ENCODE measurements at regions not wholly inside any gene's neighbourhood (a gene's known extent, or its start where the extent isn't known, plus 50 kb on each side); places are given as distances from the start of the nearest gene placed in this dataset.

GRCh38 chr4:117983541-117984365 is 50.5 kb upstream of the NDST3 start:
- Mint-ChIP-seq H3K27ac (no peak overlapping the region), H3K4me3 (no peak overlapping the region), H3K27me3 (no peaks in the 10 kb centered on the region), H3K36me3 (peaks cover 5% of the 10 kb centered on the region), H3K9me3 (peaks cover 33% of the 10 kb centered on the region), H3K4me1 (ENCODE audit: low read depth in 2 of 2) (no peaks in the 10 kb centered on the region)
- DNase-seq (ENCODE audit: low spot score) (no peak), ATAC-seq (no peak)

- H3K27me3 Mint-ChIP-seq, result no peaks in the 10 kb centered on the region
- no peak overlapping the region for H3K27ac Mint-ChIP-seq
- ATAC-seq, result no peak
- H3K4me3 Mint-ChIP-seq, result no peak overlapping the region
- H3K4me1 Mint-ChIP-seq (ENCODE audit: low read depth in 2 of 2), result no peaks in the 10 kb centered on the region
- no peak for DNase-seq (ENCODE audit: low spot score)
- peaks cover 27% of the 10 kb centered on the region for H3K9me3 Mint-ChIP-seq
- H3K36me3 Mint-ChIP-seq, result peaks cover 3% of the 10 kb centered on the region
Observed at GRCh38 chr4:117984366-117984680, 50.0 kb upstream of the NDST3 start.

Data from natural killer cell treated with Interleukin-12 subunit alpha and Interleukin-12 subunit beta and Interleukin-15 and Interleukin-18, amount 100 ng/mL, for 72 hours (primary cell).